Activated naive CD4-positive, alpha-beta T cell treated with anti-CD3 and anti-CD28 coated beads, Interleukin-2, amount 50 U/mL, for 16 hours (primary cell): ENCODE measurements at regions not wholly inside any gene's neighbourhood (a gene's known extent, or its start where the extent isn't known, plus 50 kb on each side); places are given as distances from the start of the nearest gene placed in this dataset.
"Not testable (repeated sequence)": the region's sequence is repeated elsewhere in the genome, so short reads cannot be mapped to it uniquely, and the experiment has no call there.

Experiments
- DNase-seq: peaks from one replicate; pipeline ENCODE4 v3.0.0-alpha.2; 2020

GRCh38 chr5:8491254-8491653 is 622.3 kb downstream of the MTRR start:
- no peak for DNase-seq

- DNase-seq, result no peak
These were observed 624.2 kb downstream of the MTRR start for GRCh38 chr5:8493176-8493575.

GRCh38 chr5:8500426-8500825 is 631.5 kb downstream of the MTRR start:
- DNase-seq, result no peak

GRCh38 chr5:8505196-8505595 is 636.2 kb downstream of the MTRR start:
- no peak for DNase-seq

- DNase-seq, result no peak
These were observed 639.3 kb downstream of the MTRR start for GRCh38 chr5:8508231-8508630.

GRCh38 chr5:8516356-8516755 is 647.4 kb downstream of the MTRR start:
- DNase-seq, result no peak

- DNase-seq, result no peak
These were observed 648.5 kb downstream of the MTRR start for GRCh38 chr5:8517456-8517855.

GRCh38 chr5:8520917-8521316 is 652.0 kb downstream of the MTRR start:
- no peak for DNase-seq

- DNase-seq, result no peak
These were observed 653.0 kb downstream of the MTRR start for GRCh38 chr5:8521991-8522390.

GRCh38 chr5:8522646-8523045 is 653.7 kb downstream of the MTRR start:
- DNase-seq, result no peak

GRCh38 chr5:8523501-8523900 is 654.6 kb downstream of the MTRR start:
- no peak for DNase-seq

GRCh38 chr5:8525819-8526218 is 656.9 kb downstream of the MTRR start:
- no peak for DNase-seq

- DNase-seq, result no peak
These were observed 659.2 kb downstream of the MTRR start for GRCh38 chr5:8528106-8528505.

- DNase-seq, result no peak
These were observed 669.9 kb downstream of the MTRR start for GRCh38 chr5:8538821-8539220.

GRCh38 chr5:8540317-8540716 is 671.4 kb downstream of the MTRR start:
- no peak for DNase-seq

- DNase-seq, result no peak
These were observed 682.0 kb downstream of the MTRR start for GRCh38 chr5:8550921-8551320.

- no peak for DNase-seq
These were observed 684.4 kb downstream of the MTRR start for GRCh38 chr5:8553364-8553763.

- no peak for DNase-seq
These were observed 688.8 kb downstream of the MTRR start for GRCh38 chr5:8557728-8558127.

GRCh38 chr5:8560776-8561175 is 691.8 kb downstream of the MTRR start:
- DNase-seq, result no peak

GRCh38 chr5:8561224-8561840 is 692.4 kb downstream of the MTRR start:
- DNase-seq, result no peak

- no peak for DNase-seq
These were observed 692.9 kb downstream of the MTRR start for GRCh38 chr5:8561854-8562253.

GRCh38 chr5:8563540-8563939 is 694.6 kb downstream of the MTRR start:
- DNase-seq, result not testable (repeated sequence)

GRCh38 chr5:8568858-8569257 is 699.9 kb downstream of the MTRR start:
- DNase-seq, result no peak

GRCh38 chr5:8570528-8570927 is 701.6 kb downstream of the MTRR start:
- no peak for DNase-seq

- DNase-seq, result no peak
These were observed 707.2 kb downstream of the MTRR start for GRCh38 chr5:8576178-8576577.

- DNase-seq, result no peak
These were observed 708.8 kb downstream of the MTRR start for GRCh38 chr5:8577792-8578191.
